PC-9 (cell line): ENCODE measurements at regions not wholly inside any gene's neighbourhood (a gene's known extent, or its start where the extent isn't known, plus 50 kb on each side); places are given as distances from the start of the nearest gene placed in this dataset.

ENCODE experiments used
- BruUV-seq: library from RNA; stranded (reverse); fragments of 400-500 nt; replicated peaks from 2 replicates; lab custom pipeline; 2021; lab: Mats Ljungman, UMichigan
- CTCF ChIA-PET: fragments of 300-600 bp; sonication (Branson Sonifier 250); formaldehyde crosslinking; loops from one replicate; lab custom pipeline; 2022; ENCODE audit warnings: antibody characterized with exemption; lab: Charles Lee
- POLR2A ChIA-PET: fragments of 300-600 bp; sonication (Branson Sonifier 250); formaldehyde crosslinking; loops from one replicate; lab custom pipeline; 2022; ENCODE audit warnings: antibody characterized with exemption; ENCODE audit not compliant: unreplicated experiment; lab: Charles Lee
- DNase-seq, 2 experiments: peaks; one replicate each; pipeline versions ENCODE4 v3.0.0 to v3.0.0-alpha.2; 2015 to 2022; ENCODE audit warnings: mixed read lengths in 1 of 2
- H2AFZ ChIP-seq: fragments of 200-600 bp; sonication (generic); 2 replicates; pipeline ENCODE4 v1.8.1; 2017; ENCODE audit warnings: antibody characterized with exemption
- H3F3A ChIP-seq: fragments of 200-600 bp; sonication (generic); 2 replicates; pipeline ENCODE4 v1.8.1; 2017; ENCODE audit warnings: antibody characterized with exemption, mild to moderate bottlenecking, low read depth; ENCODE audit not compliant: insufficient read depth
- H3K27ac ChIP-seq: fragments of 200-600 bp; sonication (generic); 2 replicates; pipeline ENCODE4 v1.6.1; 2016; ENCODE audit warnings: mixed run types
- H3K27me3 ChIP-seq: fragments of 200-600 bp; sonication (generic); 2 replicates; pipeline ENCODE4 v1.6.1; 2016; ENCODE audit warnings: low read depth, mixed run types; ENCODE audit not compliant: insufficient read depth
- H3K36me3 ChIP-seq: fragments of 200-600 bp; sonication (generic); 2 replicates; pipeline ENCODE4 v1.6.1; 2016; ENCODE audit warnings: low read depth, mixed run types
- H3K4me1 ChIP-seq: fragments of 200-600 bp; sonication (generic); replicated peaks from 2 replicates; pipeline ENCODE4 v1.6.1; 2016; ENCODE audit warnings: mixed run types; ENCODE audit not compliant: insufficient read depth
- H3K4me2 ChIP-seq: fragments of 200-600 bp; sonication (generic); 2 replicates; pipeline ENCODE4 v1.6.1; 2017; ENCODE audit warnings: mixed run types
- H3K4me3 ChIP-seq: fragments of 200-600 bp; sonication (generic); 2 replicates; pipeline ENCODE4 v1.6.1; 2016; ENCODE audit warnings: mixed run types
- H3K79me2 ChIP-seq: fragments of 200-600 bp; sonication (generic); 2 replicates; pipeline ENCODE4 v1.6.1; 2017; ENCODE audit warnings: low read depth, mixed run types
- H3K9me2 ChIP-seq: fragments of 200-600 bp; sonication (generic); 2 replicates; pipeline ENCODE4 v1.8.1; 2017; ENCODE audit warnings: mild to moderate bottlenecking; ENCODE audit not compliant: insufficient read depth
- H3K9me3 ChIP-seq: fragments of 200-600 bp; sonication (generic); 2 replicates; pipeline ENCODE4 v1.8.1; 2016; ENCODE audit warnings: low read depth; ENCODE audit not compliant: insufficient read depth
- H4K20me1 ChIP-seq: fragments of 200-600 bp; sonication (generic); 2 replicates; pipeline ENCODE4 v1.8.1; 2017; ENCODE audit not compliant: insufficient read depth
- CTCF ChIP-seq: fragments of 200-600 bp; sonication (generic); conservative IDR thresholded peaks from 2 replicates; pipeline ENCODE4 v1.6.1; 2017; ENCODE audit warnings: mixed run types, antibody characterized with exemption, mild to moderate bottlenecking, moderate library complexity
- EZH2 ChIP-seq: fragments of 200-600 bp; sonication (generic); IDR thresholded peaks from 2 replicates; pipeline ENCODE4 v1.8.0; 2017; ENCODE audit warnings: antibody characterized with exemption, low read depth
- intact Hi-C: fragments of 100-400 bp; cut with micrococcal nuclease; formaldehyde crosslinking; loops from one replicate; pipeline ENCODE4 v1.10.0; 2022; ENCODE audit not compliant: unreplicated experiment

DNA sequence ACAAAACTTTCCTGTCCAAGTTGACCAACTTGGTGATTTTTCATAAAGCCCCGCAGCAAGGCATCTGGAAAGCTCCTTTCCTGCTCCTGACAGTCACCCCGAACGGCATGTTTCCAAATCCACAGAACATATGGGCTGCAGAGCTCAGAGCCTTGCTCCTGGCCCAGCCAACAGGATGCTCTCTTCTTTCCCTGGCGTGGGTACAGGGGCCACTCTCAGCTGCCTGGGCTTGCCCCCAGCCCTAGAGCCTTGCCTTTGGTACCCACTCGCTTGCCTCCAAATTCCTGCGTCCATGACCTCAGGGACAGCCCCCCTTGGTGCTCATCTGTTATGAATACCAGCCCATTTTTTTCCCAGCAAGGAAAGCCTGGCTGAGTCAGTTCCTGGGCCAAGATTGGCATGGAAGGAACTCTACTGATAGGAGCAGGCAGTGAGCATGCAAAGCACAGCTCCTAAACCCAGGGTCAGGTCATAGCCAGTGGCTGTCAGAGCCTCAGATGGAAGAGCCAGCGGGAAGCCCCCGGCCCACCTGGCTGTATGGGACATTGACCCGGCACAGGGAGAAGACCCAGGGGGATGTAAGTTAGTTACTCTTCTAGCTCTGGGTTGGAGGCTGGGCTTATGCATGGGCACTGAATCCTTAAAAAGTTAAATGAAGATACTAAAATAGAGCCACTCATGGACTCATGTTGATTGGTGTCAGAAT, 105.3 kb upstream of the RTL1 start:
- no peaks in the 10 kb centered on the region for H3F3A ChIP-seq
- intact Hi-C loops = no loop called here
- no peak overlapping the region for H3K4me2 ChIP-seq
- no peaks in the 10 kb centered on the region for H3K79me2 ChIP-seq
- TF ChIP-seq EZH2 (no peak), CTCF (no peak)
- no peaks in the 10 kb centered on the region for H3K36me3 ChIP-seq
- H3K4me3 ChIP-seq = no peak overlapping the region
- H3K27ac ChIP-seq = no peak overlapping the region
- H2AFZ ChIP-seq = no peak overlapping the region
- H3K9me2 ChIP-seq = no peaks in the 10 kb centered on the region
- H3K27me3 ChIP-seq = peaks cover 53% of the 10 kb centered on the region
- H4K20me1 ChIP-seq = no peaks in the 10 kb centered on the region
- no TSS peak for BruUV-seq
- POLR2A ChIA-PET = no interaction called here
- H3K4me1 ChIP-seq = no peaks in the 10 kb centered on the region
- CTCF ChIA-PET = no interaction called here
- no peak for DNase-seq
- no peaks in the 10 kb centered on the region for H3K9me3 ChIP-seq

DNA sequence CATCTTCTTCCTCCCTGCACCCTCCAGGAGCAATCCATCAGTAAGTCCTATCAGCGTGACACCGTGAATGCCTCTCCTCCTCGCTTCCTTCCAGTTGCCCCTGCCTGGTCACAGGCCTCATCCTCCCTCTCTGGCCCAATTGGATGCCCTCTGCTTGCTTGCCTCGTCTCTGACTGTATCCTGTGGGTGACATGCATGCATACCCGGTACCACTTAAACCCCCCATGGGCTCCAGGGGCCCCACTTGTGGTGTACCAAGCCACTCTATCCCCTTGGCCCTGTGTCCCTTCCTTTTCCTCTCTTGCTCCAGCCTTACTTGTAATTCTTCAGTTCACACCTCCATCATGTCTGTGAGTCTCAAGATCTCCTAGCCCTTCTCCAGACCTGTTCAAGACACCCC, 106.0 kb upstream of the RTL1 start:
- peaks cover 46% of the 10 kb centered on the region for H3K27me3 ChIP-seq
- no peaks in the 10 kb centered on the region for H3F3A ChIP-seq
- no peaks in the 10 kb centered on the region for H3K9me2 ChIP-seq
- intact Hi-C loops = no loop called here
- TF ChIP-seq CTCF (no peak), EZH2 (no peak)
- BruUV-seq = no TSS peak
- ChIA-PET POLR2A (no interaction called here), CTCF (no interaction called here)
- H4K20me1 ChIP-seq = no peaks in the 10 kb centered on the region
- H3K4me2 ChIP-seq = no peak overlapping the region
- no peak overlapping the region for H2AFZ ChIP-seq
- H3K36me3 ChIP-seq = no peaks in the 10 kb centered on the region
- H3K27ac ChIP-seq = no peak overlapping the region
- no peaks in the 10 kb centered on the region for H3K9me3 ChIP-seq
- no peaks in the 10 kb centered on the region for H3K79me2 ChIP-seq
- H3K4me3 ChIP-seq = no peak overlapping the region
- H3K4me1 ChIP-seq = no peaks in the 10 kb centered on the region
- no peak for DNase-seq

GRCh38 chr14:101010293-101010692, 106.8 kb upstream of the RTL1 start:
- H2AFZ ChIP-seq = no peak overlapping the region
- no peaks in the 10 kb centered on the region for H3K36me3 ChIP-seq
- H3K27ac ChIP-seq = no peak overlapping the region
- no peak for TF ChIP-seq CTCF
- no peaks in the 10 kb centered on the region for H3K9me3 ChIP-seq
- no TSS peak for BruUV-seq
- ChIA-PET POLR2A (no interaction called here), CTCF (no interaction called here)
- no peaks in the 10 kb centered on the region for H3K9me2 ChIP-seq
- H3K4me3 ChIP-seq = no peak overlapping the region
- no peaks in the 10 kb centered on the region for H3K4me1 ChIP-seq
- no peaks in the 10 kb centered on the region for H3F3A ChIP-seq
- intact Hi-C loops = no loop called here
- H4K20me1 ChIP-seq = no peaks in the 10 kb centered on the region
- H3K79me2 ChIP-seq = no peaks in the 10 kb centered on the region
- no peak overlapping the region for H3K4me2 ChIP-seq
- DNase-seq = no peak
- peaks cover 38% of the 10 kb centered on the region for H3K27me3 ChIP-seq
